OCI-LY3 (cell line): ENCODE measurements at regions not wholly inside any gene's neighbourhood (a gene's known extent, or its start where the extent isn't known, plus 50 kb on each side); places are given as distances from the start of the nearest gene placed in this dataset.

Source experiments
- EZH2phosphoT487 ChIP-seq: fragments of 200-600 bp; shearing (Covaris generic); IDR thresholded peaks from 2 replicates; pipeline ENCODE4 v1.6.1; 2018; ENCODE audit warnings: antibody characterized with exemption, mixed run types, low read depth
- TF ChIP-seq, protein P1 (sequence below): fragments of 200-600, 300-600 bp; sonication (generic); IDR thresholded peaks from 2 replicates; pipeline ENCODE4 v1.5.1; 2014; ENCODE audit warnings: antibody characterized with exemption, low read length, low read depth

DNA sequence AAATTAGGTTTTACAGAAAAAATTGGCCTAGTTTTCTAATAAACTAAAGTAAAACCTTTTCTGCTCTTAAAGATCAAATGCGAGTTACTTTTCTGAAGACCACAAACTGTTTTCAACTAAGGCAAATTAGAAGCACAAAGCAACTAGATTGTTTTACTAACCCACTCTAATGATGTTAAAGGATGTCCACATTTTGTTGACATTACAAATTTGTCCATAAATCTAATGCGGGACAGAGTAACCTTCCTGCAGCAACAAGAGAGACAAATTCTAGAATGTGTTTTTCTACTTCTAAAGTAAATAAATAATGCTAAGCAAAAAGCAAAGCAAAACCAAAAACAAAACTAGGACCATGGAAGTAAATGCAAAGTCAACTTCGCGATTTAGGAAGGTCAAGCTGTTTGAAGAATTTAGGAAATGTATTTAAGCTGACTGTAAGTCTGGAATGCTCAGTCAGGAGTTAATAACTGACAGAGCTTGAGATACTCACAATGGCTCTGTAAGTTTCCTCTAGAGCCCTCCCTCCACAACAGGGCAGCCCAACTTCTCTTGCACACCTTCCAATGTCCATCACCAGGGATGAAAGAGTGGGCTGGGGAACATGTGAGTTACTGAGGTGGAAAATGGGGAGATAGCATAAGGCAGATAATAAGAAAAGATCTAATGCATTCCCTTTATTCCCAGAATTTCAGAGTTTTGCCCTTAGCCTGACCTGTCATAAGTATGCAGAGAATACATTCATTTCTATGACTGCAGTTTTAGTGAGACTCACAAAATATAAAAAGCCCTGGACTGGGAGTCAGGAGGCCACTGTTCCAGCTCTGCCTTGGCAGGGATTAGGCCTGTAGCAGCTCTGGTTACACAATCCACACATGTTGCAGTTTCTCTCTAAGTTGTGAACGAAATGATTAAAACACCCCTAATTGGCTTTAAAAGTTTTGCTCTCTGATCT lies 158.8 kb downstream of the FOXA2 start:
- TF ChIP-seq, protein P1, sequence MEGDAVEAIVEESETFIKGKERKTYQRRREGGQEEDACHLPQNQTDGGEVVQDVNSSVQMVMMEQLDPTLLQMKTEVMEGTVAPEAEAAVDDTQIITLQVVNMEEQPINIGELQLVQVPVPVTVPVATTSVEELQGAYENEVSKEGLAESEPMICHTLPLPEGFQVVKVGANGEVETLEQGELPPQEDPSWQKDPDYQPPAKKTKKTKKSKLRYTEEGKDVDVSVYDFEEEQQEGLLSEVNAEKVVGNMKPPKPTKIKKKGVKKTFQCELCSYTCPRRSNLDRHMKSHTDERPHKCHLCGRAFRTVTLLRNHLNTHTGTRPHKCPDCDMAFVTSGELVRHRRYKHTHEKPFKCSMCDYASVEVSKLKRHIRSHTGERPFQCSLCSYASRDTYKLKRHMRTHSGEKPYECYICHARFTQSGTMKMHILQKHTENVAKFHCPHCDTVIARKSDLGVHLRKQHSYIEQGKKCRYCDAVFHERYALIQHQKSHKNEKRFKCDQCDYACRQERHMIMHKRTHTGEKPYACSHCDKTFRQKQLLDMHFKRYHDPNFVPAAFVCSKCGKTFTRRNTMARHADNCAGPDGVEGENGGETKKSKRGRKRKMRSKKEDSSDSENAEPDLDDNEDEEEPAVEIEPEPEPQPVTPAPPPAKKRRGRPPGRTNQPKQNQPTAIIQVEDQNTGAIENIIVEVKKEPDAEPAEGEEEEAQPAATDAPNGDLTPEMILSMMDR, result no peak
- no peak for TF ChIP-seq EZH2phosphoT487
